Ovary (tissue), 7 donors: ENCODE measurements at regions not wholly inside any gene's neighbourhood (a gene's known extent, or its start where the extent isn't known, plus 50 kb on each side); places are given as distances from the start of the nearest gene placed in this dataset.

Experiments used
- DNase-seq, 5 donors: peaks; one replicate each; pipeline ENCODE4 v3.0.0-alpha.2; 2019 to 2020
- H3K27ac ChIP-seq, 2 donors: fragments of 200-600 bp; one replicate each; pipeline versions ENCODE4 v1.5.1 to v1.8.0; 2019 to 2022
- H3K27me3 ChIP-seq: fragments of 200-600 bp; one replicate; pipeline ENCODE4 v1.8.0; 2022
- H3K36me3 ChIP-seq: fragments of 200-600 bp; sonication (generic); one replicate; pipeline ENCODE4 v1.5.1; 2019
- H3K4me1 ChIP-seq: one replicate; pipeline ENCODE4 v1.8.1; 2013; ENCODE audit warnings: mild to moderate bottlenecking, moderate library complexity; ENCODE audit not compliant: insufficient read depth
- H3K4me3 ChIP-seq: fragments of 200-600 bp; sonication (generic); one replicate; pipeline ENCODE4 v1.5.1; 2017
- H3K9me3 ChIP-seq, 2 donors: fragments of 200-600 bp in 1 of 2; sonication (generic) in 1 of 2; one replicate each; pipeline versions ENCODE4 v1.5.1 to v1.8.1; 2013 to 2019; ENCODE audit warnings: mild to moderate bottlenecking in 1 of 2, moderate library complexity in 1 of 2
- CTCF ChIP-seq, 3 donors: fragments of 450-650 bp in 2 of 3; fragments of 200-600 bp in 1 of 3; IDR thresholded peaks; one replicate each; pipeline versions ENCODE4 v1.5.1 to v1.8.0; 2016 to 2022; ENCODE audit warnings: antibody characterized with exemption in 3 of 3, mild to moderate bottlenecking in 1 of 3
- EP300 ChIP-seq: sonication (generic); formaldehyde crosslinking; IDR thresholded peaks from one replicate; pipeline ENCODE4 v1.6.1; 2017; ENCODE audit warnings: antibody characterized with exemption
- POLR2A ChIP-seq: fragments of 450-650 bp; IDR thresholded peaks from one replicate; pipeline ENCODE4 v1.6.1; 2017; ENCODE audit warnings: antibody characterized with exemption, mild to moderate bottlenecking, moderate library complexity
- WGBS, 3 donors: extraction: QIAGEN DNeasy Blood & Tissue Kit in 1 of 3; methylation state at CpG; one replicate each; pipeline versions ENCODE4 v1.1.5 to v1.1.7; 2013 to 2017; 5-methylcytosine and 5-hydroxymethylcytosine counted together
- intact Hi-C, 4 donors: fragments of 100-400 bp; cut with DNase I; formaldehyde crosslinking; loops; one replicate each; pipeline versions ENCODE4 v1.11.0 to v1.15.1; 2022 to 2023
- donor health status: DM: no; HTN: no; CAD: no; lungs with moderate emphysema.
- donor health status: DM: no; HTN: no; CAD: no.
- donor health status: Bipolar disorder and iron deficiency.
- donor health status: DM: no; HTN: no; CAD: no.
- donor health status: DM: yes; HTN: yes; CAD: no.

- DNase-seq = peak; percentile 68 to 87 (median 82)
- H3K27ac ChIP-seq = no peak overlapping the region
- H3K9me3 ChIP-seq = no peaks in the 10 kb centered on the region
- H3K27me3 ChIP-seq = no peaks in the 10 kb centered on the region
- TF ChIP-seq EP300 (no peak), POLR2A (no peak), CTCF (IDR thresholded peaks at IDR 0.05) (peak; percentile 71 to 75 (median 71))
- no peaks in the 10 kb centered on the region for H3K36me3 ChIP-seq
- H3K4me1 ChIP-seq = no peaks in the 10 kb centered on the region
- intact Hi-C loops = no loop called here
- H3K4me3 ChIP-seq = peak overlapping the region; percentile 33
- 17 to 20% (median 19%) methylated on average over 33 of the region's 33 CpGs for WGBS, 3 donors
Observed at GRCh38 chr12:98397323-98398105, 117.9 kb upstream of the TMPO start.

GRCh38 chr12:98399532-98399931 is 115.9 kb upstream of the TMPO start:
- no peak overlapping the region for H3K4me3 ChIP-seq
- no peak overlapping the region for H3K27ac ChIP-seq
- H3K4me1 ChIP-seq = no peaks in the 10 kb centered on the region
- intact Hi-C loops = no loop called here
- H3K9me3 ChIP-seq = no peaks in the 10 kb centered on the region
- 21 to 27% (median 24%) methylated on average over 9 of the region's 9 CpGs for WGBS, 3 donors
- DNase-seq = no peak
- TF ChIP-seq POLR2A = no peak
- no peaks in the 10 kb centered on the region for H3K36me3 ChIP-seq
- no peaks in the 10 kb centered on the region for H3K27me3 ChIP-seq

GRCh38 chr12:98401427-98401826 is 114.0 kb upstream of the TMPO start:
- H3K4me3 ChIP-seq = no peak overlapping the region
- no peak for TF ChIP-seq POLR2A
- no peak for TF ChIP-seq CTCF (IDR thresholded peaks at IDR 0.05)
- TF ChIP-seq EP300 = no peak
- no peak for DNase-seq
- no peaks in the 10 kb centered on the region for H3K27me3 ChIP-seq
- H3K36me3 ChIP-seq = no peaks in the 10 kb centered on the region
- WGBS, 3 donors = 44 to 56% (median 53%) methylated on average over 4 of the region's 4 CpGs
- no peaks in the 10 kb centered on the region for H3K9me3 ChIP-seq
- no peaks in the 10 kb centered on the region for H3K4me1 ChIP-seq
- no peak overlapping the region for H3K27ac ChIP-seq
- intact Hi-C loops = no loop called here

- no peak overlapping the region for H3K4me3 ChIP-seq
- no peaks in the 10 kb centered on the region for H3K4me1 ChIP-seq
- no peaks in the 10 kb centered on the region for H3K27me3 ChIP-seq
- intact Hi-C loops = no loop called here
- no peaks in the 10 kb centered on the region for H3K36me3 ChIP-seq
- DNase-seq = no peak
- no peak overlapping the region for H3K27ac ChIP-seq
- H3K9me3 ChIP-seq = no peaks in the 10 kb centered on the region
- WGBS, 3 donors = 56 to 67% (median 57%) methylated on average over 3 of the region's 3 CpGs
- no peak for TF ChIP-seq POLR2A
- TF ChIP-seq CTCF (IDR thresholded peaks at IDR 0.05) = no peak
- no peak for TF ChIP-seq EP300
Observed at GRCh38 chr12:98402091-98402490, 113.3 kb upstream of the TMPO start.

DNA sequence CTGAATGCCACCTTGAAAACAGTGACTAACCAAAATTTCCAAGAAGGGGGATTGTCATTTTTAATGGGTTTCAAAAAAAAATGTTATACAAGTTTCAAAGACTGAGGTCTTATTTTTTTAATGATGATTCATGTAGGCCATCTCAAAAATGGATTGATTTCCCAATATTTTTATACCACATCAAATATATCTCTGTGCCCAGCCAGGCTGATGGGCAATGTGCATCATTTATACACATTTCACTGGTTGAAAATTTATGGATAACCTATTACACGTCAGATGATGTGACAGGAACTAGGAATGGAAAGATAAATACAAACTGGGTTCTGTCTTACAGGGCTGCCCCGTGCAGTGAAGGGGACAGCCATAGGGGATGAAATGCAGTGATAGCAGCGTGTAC is 112.7 kb upstream of the TMPO start:
- Histone ChIP-seq H3K36me3 (no peaks in the 10 kb centered on the region), H3K4me3 (no peak overlapping the region), H3K27ac (no peak overlapping the region), H3K4me1 (no peaks in the 10 kb centered on the region), H3K9me3 (no peaks in the 10 kb centered on the region), H3K27me3 (no peaks in the 10 kb centered on the region)
- TF ChIP-seq EP300 = no peak
- no peak for TF ChIP-seq POLR2A
- no peak for TF ChIP-seq CTCF (IDR thresholded peaks at IDR 0.05)
- DNase-seq = no peak
- intact Hi-C loops = no loop called here
- WGBS, 3 donors = 91 to 95% (median 92%) methylated on average over 3 of the region's 3 CpGs
